Transverse colon (tissue), 3 donors: ENCODE measurements at regions not wholly inside any gene's neighbourhood (a gene's known extent, or its start where the extent isn't known, plus 50 kb on each side); places are given as distances from the start of the nearest gene placed in this dataset.

Experiments used
- POLR2A ChIP-seq: fragments of 450-650 bp; IDR thresholded peaks from one replicate; pipeline ENCODE4 v1.6.1; 2016; ENCODE audit warnings: antibody characterized with exemption, mild to moderate bottlenecking, moderate library complexity
- POLR2AphosphoS5 ChIP-seq, 3 donors: sonication (generic); formaldehyde crosslinking; IDR thresholded peaks; one replicate each; pipeline ENCODE4 v1.6.1; 2016; ENCODE audit warnings: antibody characterized with exemption in 3 of 3

DNA sequence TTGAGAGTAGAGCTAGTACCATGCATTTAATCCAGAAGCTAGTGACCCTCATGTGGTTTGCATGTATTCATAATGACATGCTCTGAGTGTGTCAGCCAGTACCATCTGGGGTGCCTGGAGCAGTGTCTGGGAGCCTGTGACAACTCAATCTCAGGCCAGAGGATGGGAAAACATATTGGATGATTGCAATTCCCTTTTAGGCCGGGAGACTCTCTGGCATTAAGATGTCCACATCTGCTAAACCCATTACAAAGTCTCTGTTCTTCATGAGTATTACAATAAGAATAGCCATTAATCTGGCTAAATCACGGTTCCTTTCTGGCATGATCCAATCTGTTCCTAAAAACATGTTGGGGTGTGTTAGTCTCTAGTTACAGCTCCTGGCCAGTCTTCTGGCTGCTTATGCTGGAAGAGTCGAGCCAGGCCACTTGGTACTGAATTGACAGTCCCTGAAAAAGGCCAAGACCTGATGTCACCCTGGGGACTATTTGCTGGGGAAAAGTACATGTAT, 475.7 kb downstream of the ENC1 start:
- TF ChIP-seq POLR2A (no peak), POLR2AphosphoS5 (IDR thresholded peaks at IDR 0.05) (no peak)
